K562 (cell line): ENCODE measurements at regions not wholly inside any gene's neighbourhood (a gene's known extent, or its start where the extent isn't known, plus 50 kb on each side); places are given as distances from the start of the nearest gene placed in this dataset.

Experiments
- ATAC-seq: fragments of 200-7000 bp; cut with Tn5 transposase; 3 replicates; pipeline ENCODE4 v1.9.1; 2020; ENCODE audit warnings: moderate library complexity
- BruUV-seq: library from RNA; stranded (reverse); fragments of 400-500 nt; replicated peaks from 2 replicates; lab custom pipeline; 2021; lab: Mats Ljungman, UMichigan
- CTCF ChIA-PET: fragments of 300-600 bp; formaldehyde crosslinking; extraction: SDS; loops from one replicate; lab custom pipeline; 2021; ENCODE audit warnings: low intra/inter-chr PET ratio; lab: Yijun Ruan, JAX
- POLR2A ChIA-PET: fragments of 300-600, 350-650 bp; sonication (Branson Sonifier 250); formaldehyde crosslinking; extraction: SDS; loops from one replicate; lab custom pipeline; 2021; ENCODE audit warnings: antibody characterized with exemption, inconsistent platforms; lab: Yijun Ruan, JAX
- DNase-seq, 4 experiments: peaks; one replicate each; pipeline versions ENCODE4 v3.0.0 to v3.0.0-alpha.2; 2011 to 2018; ENCODE audit warnings: low spot score in 3 of 4, mixed read lengths in 3 of 4; ENCODE audit errors: extremely low read depth in 1 of 4
- FAIRE-seq: peaks from 2 replicates; lab custom pipeline; 2011; peaks lifted over from hg19 to GRCh38; lab: Jason Lieb, UNC
- H2AFZ ChIP-seq: 2 replicates; pipeline ENCODE4 v1.6.0; 2011; ENCODE audit warnings: low read depth, low read length, control low read depth, inconsistent platforms
- H3K27ac ChIP-seq: fragments of 200-600 bp; 3 replicates; pipeline ENCODE4 v1.8.0; 2011; ENCODE audit warnings: low read depth, mild to moderate bottlenecking, control low read depth, inconsistent platforms, low read length, moderate library complexity, mixed read lengths; ENCODE audit errors: extremely low read depth
- H3K27me3 ChIP-seq, 2 experiments: fragments of 300-600 bp in 1 of 2; 2 replicates in 1 of 2; 3 replicates in 1 of 2; pipeline versions ENCODE4 v1.6.0 to v1.8.0; 2011; ENCODE audit warnings: inconsistent platforms in 2 of 2, low read length in 2 of 2, mild to moderate bottlenecking in 1 of 2, mixed read lengths in 1 of 2, moderate library complexity in 1 of 2; ENCODE audit not compliant: control insufficient read depth in 2 of 2, insufficient read depth in 2 of 2
- H3K36me3 ChIP-seq: fragments of 300-600 bp; 3 replicates; pipeline ENCODE4 v1.8.0; 2011; ENCODE audit warnings: mild to moderate bottlenecking, low read length, inconsistent platforms; ENCODE audit not compliant: control insufficient read depth, insufficient read depth
- H3K4me1 ChIP-seq, 2 experiments: fragments of 200-600 bp in 1 of 2; replicated peaks in 1 of 2; 2 replicates in 1 of 2; 3 replicates in 1 of 2; pipeline versions ENCODE4 v1.5.1 to v1.8.0; 2011; ENCODE audit warnings: inconsistent platforms in 2 of 2, low read length in 2 of 2, mild to moderate bottlenecking in 1 of 2, mixed read lengths in 1 of 2, moderate library complexity in 1 of 2; ENCODE audit not compliant: control insufficient read depth in 2 of 2, insufficient read depth in 2 of 2
- H3K4me2 ChIP-seq: 2 replicates; pipeline ENCODE4 v1.6.1; 2011; ENCODE audit warnings: low read length, control low read depth, inconsistent platforms, mixed read lengths; ENCODE audit not compliant: insufficient read depth
- H3K4me3 ChIP-seq: fragments of 200-600 bp; sonication (generic), shearing (Covaris generic); 2 replicates; pipeline ENCODE4 v1.5.1; 2016; ENCODE audit warnings: control low read depth, inconsistent platforms
- H3K79me2 ChIP-seq: fragments of 200-600 bp; 3 replicates; pipeline ENCODE4 v1.8.0; 2011; ENCODE audit warnings: low read length, inconsistent platforms; ENCODE audit not compliant: control insufficient read depth, insufficient read depth
- H3K9ac ChIP-seq, 2 experiments: 2 replicates each; pipeline versions ENCODE4 v1.6.0 to v1.6.1; 2011; ENCODE audit warnings: low read depth in 2 of 2, low read length in 2 of 2, control low read depth in 1 of 2, inconsistent platforms in 1 of 2, mild to moderate bottlenecking in 1 of 2, mixed read lengths in 1 of 2; ENCODE audit not compliant: insufficient read depth in 1 of 2
- H3K9me1 ChIP-seq: one replicate; pipeline ENCODE4 v1.6.0; 2011; ENCODE audit warnings: inconsistent platforms, mild to moderate bottlenecking, low read length, moderate library complexity; ENCODE audit not compliant: control insufficient read depth, insufficient read depth
- H3K9me3 ChIP-seq: replicated peaks from 2 replicates; pipeline ENCODE4 v1.5.1; 2011; ENCODE audit warnings: low read depth, low read length, inconsistent platforms; ENCODE audit not compliant: control insufficient read depth, insufficient read depth
- H4K20me1 ChIP-seq: replicated peaks from 2 replicates; pipeline ENCODE4 v1.6.1; 2011; ENCODE audit warnings: low read length, inconsistent platforms, mixed read lengths; ENCODE audit not compliant: control insufficient read depth, insufficient read depth
- CBX2 ChIP-seq: fragments of 200-600 bp; sonication (generic); IDR thresholded peaks from one replicate; pipeline ENCODE4 v1.6.1; 2012; ENCODE audit warnings: mild to moderate bottlenecking, low read length, inconsistent platforms; ENCODE audit not compliant: insufficient read depth, poor library complexity, severe bottlenecking
- EHMT2 ChIP-seq: fragments of 450-650 bp; IDR thresholded peaks from 2 replicates; pipeline ENCODE4 v1.6.1; 2018; ENCODE audit warnings: antibody characterized with exemption
- ELF2 ChIP-seq: fragments of 250-450 bp; sonication (Bioruptor Pico); IDR thresholded peaks from 2 replicates; pipeline ENCODE4 v1.5.0; 2021; ENCODE audit warnings: mild to moderate bottlenecking
- GATAD2B ChIP-seq: fragments of 450-650 bp; IDR thresholded peaks from 2 replicates; pipeline ENCODE4 v1.6.1; 2017; ENCODE audit warnings: mild to moderate bottlenecking, borderline replicate concordance
- HDAC1 ChIP-seq, 2 experiments: fragments of 450-650 bp; IDR thresholded peaks; 2 replicates each; pipeline ENCODE4 v1.6.1; 2016 to 2017; ENCODE audit warnings: inconsistent platforms in 1 of 2, mild to moderate bottlenecking in 1 of 2, moderate library complexity in 1 of 2
- HOXB6 ChIP-seq: fragments of 250-450 bp; sonication (Bioruptor Pico); IDR thresholded peaks from 2 replicates; pipeline ENCODE4 v1.5.1; 2022; ENCODE audit warnings: mild to moderate bottlenecking, borderline replicate concordance
- JUNB ChIP-seq: fragments of 450-650 bp; formaldehyde crosslinking; conservative IDR thresholded peaks from 2 replicates; pipeline ENCODE4 v1.4.0; 2020; ENCODE audit warnings: mild to moderate bottlenecking
- MAFK ChIP-seq: IDR thresholded peaks from 2 replicates; pipeline ENCODE4 v1.6.1; 2011; ENCODE audit warnings: low read length, improper control_type of control experiment
- NRF1 ChIP-seq, 2 experiments: fragments of 450-650 bp; IDR thresholded peaks in 1 of 2; conservative IDR thresholded peaks in 1 of 2; 2 replicates each; pipeline ENCODE4 v1.6.1; 2014; ENCODE audit warnings: mild to moderate bottlenecking in 2 of 2
- PHF21A ChIP-seq: fragments of 450-650 bp; IDR thresholded peaks from 2 replicates; pipeline ENCODE4 v1.6.1; 2017; ENCODE audit warnings: low read depth, borderline replicate concordance
- PRMT5 ChIP-seq: sonication (generic); formaldehyde crosslinking; IDR thresholded peaks from 2 replicates; pipeline ENCODE4 v1.5.0; 2020; ENCODE audit warnings: missing genetic modification reagents
- SP1 ChIP-seq: sonication (generic); formaldehyde crosslinking; IDR thresholded peaks from 2 replicates; pipeline ENCODE4 v1.8.1; 2022; ENCODE audit warnings: mild to moderate bottlenecking, missing genetic modification reagents
- ZKSCAN8 ChIP-seq: fragments of 200-800 bp; sonication (Bioruptor generic); IDR thresholded peaks from 2 replicates; pipeline ENCODE4 v1.6.1; 2016; ENCODE audit warnings: missing genetic modification characterization, missing compliant biosample characterization
- ZNF3 ChIP-seq: fragments of 250-450 bp; sonication (Bioruptor Pico); IDR thresholded peaks from 2 replicates; pipeline ENCODE4 v1.5.0; 2021; ENCODE audit warnings: mild to moderate bottlenecking, moderate library complexity
- WGBS: fragments of 100-300 bp; shearing (Covaris generic); methylation state at CpG from one replicate; pipeline ENCODE4 v1.1.6; 2016; ENCODE audit warnings: low coverage, mixed read lengths; ENCODE audit not compliant: insufficient coverage; ENCODE audit errors: missing lambda C conversion rate; 5-methylcytosine and 5-hydroxymethylcytosine counted together
- in situ Hi-C: fragments of 300-500 bp; cut with MboI; formaldehyde crosslinking; loops from 4 replicates; pipeline ENCODE4 v1.15.0; 2018; ENCODE audit warnings: inconsistent platforms, mixed read lengths
- intact Hi-C: fragments of 100-400 bp; cut with micrococcal nuclease; formaldehyde crosslinking; loops from 2 replicates; pipeline ENCODE4 v1.14.2; 2022
- TF ChIP-seq, protein P1 (sequence below): sonication (generic); formaldehyde crosslinking; IDR thresholded peaks from 2 replicates; pipeline ENCODE4 v1.8.1; 2023; ENCODE audit warnings: mild to moderate bottlenecking, missing genetic modification reagents, moderate library complexity
- TF ChIP-seq, protein P2 (sequence below): sonication (generic); formaldehyde crosslinking; IDR thresholded peaks from 2 replicates; pipeline ENCODE4 v1.9.0; 2022; ENCODE audit warnings: mild to moderate bottlenecking, missing genetic modification reagents
- TF ChIP-seq, protein P3 (sequence below): sonication (generic); formaldehyde crosslinking; IDR thresholded peaks from 2 replicates; pipeline ENCODE4 v1.8.0; 2022; ENCODE audit warnings: missing genetic modification reagents, mild to moderate bottlenecking, borderline replicate concordance
- TF ChIP-seq, protein P4 (sequence below), 2 experiments: fragments of 450-650 bp in 1 of 2; sonication (generic) in 1 of 2; formaldehyde crosslinking in 1 of 2; IDR thresholded peaks in 1 of 2; conservative IDR thresholded peaks in 1 of 2; 2 replicates each; pipeline versions ENCODE4 v1.6.1 to v1.8.1; 2016 to 2023; ENCODE audit warnings: mild to moderate bottlenecking in 2 of 2, moderate library complexity in 2 of 2, inconsistent platforms in 1 of 2, missing genetic modification reagents in 1 of 2
- TF ChIP-seq, protein P5 (sequence below), 2 experiments: fragments of 450-650 bp; conservative IDR thresholded peaks; 2 replicates each; pipeline ENCODE4 v1.6.1; 2017; ENCODE audit warnings: mild to moderate bottlenecking in 2 of 2, moderate library complexity in 2 of 2

DNA sequence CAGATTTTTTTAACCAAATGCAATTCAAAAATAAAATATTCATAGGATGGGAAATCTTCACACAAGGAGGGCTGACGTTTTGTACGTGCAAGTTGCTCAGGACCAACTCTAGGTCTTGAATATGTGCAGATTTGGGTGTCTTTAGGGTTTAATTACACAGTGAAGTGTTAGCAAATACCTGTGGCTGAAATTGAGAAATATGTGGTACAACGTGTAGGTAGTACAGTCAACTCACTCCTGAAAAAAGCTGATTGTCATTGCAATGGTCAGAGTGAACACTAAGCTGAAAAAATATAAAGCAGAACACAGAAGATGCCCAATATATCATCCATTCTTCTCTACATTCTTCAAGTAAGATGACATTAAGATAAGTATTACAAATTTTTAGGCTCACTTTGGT lies 314.3 kb downstream of the SLITRK1 start (continued):
- TF ChIP-seq GATAD2B (no peak), JUNB (CRISPR knock-in tag) (no peak), PRMT5 (CRISPR knock-in tag) (no peak), NRF1 (conservative IDR thresholded peaks at IDR 0.05 in 1 of 2, IDR thresholded peaks at IDR 0.05 in 1 of 2) (no peak), ZKSCAN8 (CRISPR knock-in tag) (no peak), HDAC1 (IDR thresholded peaks at IDR 0.05) (no peak), PHF21A (no peak), HOXB6 (no peak)
- TF ChIP-seq, protein P1, sequence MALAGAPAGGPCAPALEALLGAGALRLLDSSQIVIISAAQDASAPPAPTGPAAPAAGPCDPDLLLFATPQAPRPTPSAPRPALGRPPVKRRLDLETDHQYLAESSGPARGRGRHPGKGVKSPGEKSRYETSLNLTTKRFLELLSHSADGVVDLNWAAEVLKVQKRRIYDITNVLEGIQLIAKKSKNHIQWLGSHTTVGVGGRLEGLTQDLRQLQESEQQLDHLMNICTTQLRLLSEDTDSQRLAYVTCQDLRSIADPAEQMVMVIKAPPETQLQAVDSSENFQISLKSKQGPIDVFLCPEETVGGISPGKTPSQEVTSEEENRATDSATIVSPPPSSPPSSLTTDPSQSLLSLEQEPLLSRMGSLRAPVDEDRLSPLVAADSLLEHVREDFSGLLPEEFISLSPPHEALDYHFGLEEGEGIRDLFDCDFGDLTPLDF (CRISPR knock-in tag) = no peak
- TF ChIP-seq, protein P2, sequence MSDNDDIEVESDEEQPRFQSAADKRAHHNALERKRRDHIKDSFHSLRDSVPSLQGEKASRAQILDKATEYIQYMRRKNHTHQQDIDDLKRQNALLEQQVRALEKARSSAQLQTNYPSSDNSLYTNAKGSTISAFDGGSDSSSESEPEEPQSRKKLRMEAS (CRISPR knock-in tag) = no peak
- TF ChIP-seq, all 486 proteins: peak for 0

DNA sequence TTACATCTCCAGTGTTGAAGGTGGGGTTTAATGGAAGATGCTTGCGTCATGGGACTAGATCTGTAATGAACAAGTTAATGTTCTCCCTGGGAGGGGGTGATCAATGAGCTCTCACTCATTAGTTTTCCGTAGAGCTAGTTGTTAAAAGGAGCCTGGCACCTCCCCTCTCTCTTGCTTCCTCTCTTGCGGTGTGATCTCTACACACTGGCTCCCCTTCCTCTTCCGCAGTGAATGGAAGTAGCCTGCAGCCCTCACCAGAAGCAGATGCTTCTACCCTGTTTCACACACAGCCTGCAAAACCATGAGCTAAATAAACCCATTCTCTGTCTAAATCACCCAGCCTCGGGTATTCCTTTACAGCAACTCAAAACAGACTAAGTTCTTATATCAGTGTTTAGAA lies 318.8 kb downstream of the SLITRK1 start:
- no peaks in the 10 kb centered on the region for H3K36me3 ChIP-seq
- H3K9ac ChIP-seq = no peak overlapping the region
- TF ChIP-seq, protein P3, sequence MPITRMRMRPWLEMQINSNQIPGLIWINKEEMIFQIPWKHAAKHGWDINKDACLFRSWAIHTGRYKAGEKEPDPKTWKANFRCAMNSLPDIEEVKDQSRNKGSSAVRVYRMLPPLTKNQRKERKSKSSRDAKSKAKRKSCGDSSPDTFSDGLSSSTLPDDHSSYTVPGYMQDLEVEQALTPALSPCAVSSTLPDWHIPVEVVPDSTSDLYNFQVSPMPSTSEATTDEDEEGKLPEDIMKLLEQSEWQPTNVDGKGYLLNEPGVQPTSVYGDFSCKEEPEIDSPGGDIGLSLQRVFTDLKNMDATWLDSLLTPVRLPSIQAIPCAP (CRISPR knock-in tag) = no peak
- no peak for TF ChIP-seq ELF2 (CRISPR knock-in tag)
- TF ChIP-seq SP1 (CRISPR knock-in tag) = no peak
- TF ChIP-seq CBX2 = no peak
- TF ChIP-seq, protein P4, sequence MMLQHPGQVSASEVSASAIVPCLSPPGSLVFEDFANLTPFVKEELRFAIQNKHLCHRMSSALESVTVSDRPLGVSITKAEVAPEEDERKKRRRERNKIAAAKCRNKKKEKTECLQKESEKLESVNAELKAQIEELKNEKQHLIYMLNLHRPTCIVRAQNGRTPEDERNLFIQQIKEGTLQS (IDR thresholded peaks at IDR 0.05) = no peak
- TF ChIP-seq, protein P4 (CRISPR knock-in tag; conservative IDR thresholded peaks at IDR 0.05) = no peak
- no peak for TF ChIP-seq EHMT2
- TF ChIP-seq, protein P5, sequence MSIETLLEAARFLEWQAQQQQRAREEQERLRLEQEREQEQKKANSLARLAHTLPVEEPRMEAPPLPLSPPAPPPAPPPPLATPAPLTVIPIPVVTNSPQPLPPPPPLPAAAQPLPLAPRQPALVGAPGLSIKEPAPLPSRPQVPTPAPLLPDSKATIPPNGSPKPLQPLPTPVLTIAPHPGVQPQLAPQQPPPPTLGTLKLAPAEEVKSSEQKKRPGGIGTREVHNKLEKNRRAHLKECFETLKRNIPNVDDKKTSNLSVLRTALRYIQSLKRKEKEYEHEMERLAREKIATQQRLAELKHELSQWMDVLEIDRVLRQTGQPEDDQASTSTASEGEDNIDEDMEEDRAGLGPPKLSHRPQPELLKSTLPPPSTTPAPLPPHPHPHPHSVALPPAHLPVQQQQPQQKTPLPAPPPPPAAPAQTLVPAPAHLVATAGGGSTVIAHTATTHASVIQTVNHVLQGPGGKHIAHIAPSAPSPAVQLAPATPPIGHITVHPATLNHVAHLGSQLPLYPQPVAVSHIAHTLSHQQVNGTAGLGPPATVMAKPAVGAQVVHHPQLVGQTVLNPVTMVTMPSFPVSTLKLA (conservative IDR thresholded peaks at IDR 0.05) = no peak
- no peak for TF ChIP-seq MAFK
- no peak for TF ChIP-seq ZNF3

More for the DNA sequence above, 318.8 kb downstream of the SLITRK1 start:
- FAIRE-seq (no peak), ATAC-seq (no peak), DNase-seq (no peak)
- no peaks in the 10 kb centered on the region for H3K79me2 ChIP-seq
- ChIA-PET CTCF (no interaction called here), POLR2A (no interaction called here)
- BruUV-seq = no TSS peak
- in situ Hi-C loops (no loop called here), intact Hi-C loops (no loop called here)
- H3K9me3 ChIP-seq = no peaks in the 10 kb centered on the region
- no peak overlapping the region for H3K4me2 ChIP-seq
- WGBS = 0% methylated on average over 4 of the region's 5 CpGs
- H2AFZ ChIP-seq = no peak overlapping the region
- H3K4me1 ChIP-seq = no peaks in the 10 kb centered on the region
- no peaks in the 10 kb centered on the region for H3K9me1 ChIP-seq
- no peaks in the 10 kb centered on the region for H3K27me3 ChIP-seq
- H3K27ac ChIP-seq = no peak overlapping the region
- H3K4me3 ChIP-seq = no peak overlapping the region
- no peaks in the 10 kb centered on the region for H4K20me1 ChIP-seq
